ENCODE measurements at regions not wholly inside any gene's neighbourhood (a gene's known extent, or its start where the extent isn't known, plus 50 kb on each side); places are given as distances from the start of the nearest gene placed in this dataset.

- H4K20me1 ChIP-seq (ENCODE audit: low read depth) = no peaks in the 10 kb centered on the region
- H3K9me3 Mint-ChIP-seq = peaks cover 10% of the 10 kb centered on the region
- no peak for DNase-seq (ENCODE audit: low spot score)
- TF ChIP-seq EZH2phosphoT487 (IDR thresholded peaks at IDR 0.05) (no peak), EZH2 (IDR thresholded peaks at IDR 0.05) (no peak)
- TF ChIP-seq, protein P1, sequence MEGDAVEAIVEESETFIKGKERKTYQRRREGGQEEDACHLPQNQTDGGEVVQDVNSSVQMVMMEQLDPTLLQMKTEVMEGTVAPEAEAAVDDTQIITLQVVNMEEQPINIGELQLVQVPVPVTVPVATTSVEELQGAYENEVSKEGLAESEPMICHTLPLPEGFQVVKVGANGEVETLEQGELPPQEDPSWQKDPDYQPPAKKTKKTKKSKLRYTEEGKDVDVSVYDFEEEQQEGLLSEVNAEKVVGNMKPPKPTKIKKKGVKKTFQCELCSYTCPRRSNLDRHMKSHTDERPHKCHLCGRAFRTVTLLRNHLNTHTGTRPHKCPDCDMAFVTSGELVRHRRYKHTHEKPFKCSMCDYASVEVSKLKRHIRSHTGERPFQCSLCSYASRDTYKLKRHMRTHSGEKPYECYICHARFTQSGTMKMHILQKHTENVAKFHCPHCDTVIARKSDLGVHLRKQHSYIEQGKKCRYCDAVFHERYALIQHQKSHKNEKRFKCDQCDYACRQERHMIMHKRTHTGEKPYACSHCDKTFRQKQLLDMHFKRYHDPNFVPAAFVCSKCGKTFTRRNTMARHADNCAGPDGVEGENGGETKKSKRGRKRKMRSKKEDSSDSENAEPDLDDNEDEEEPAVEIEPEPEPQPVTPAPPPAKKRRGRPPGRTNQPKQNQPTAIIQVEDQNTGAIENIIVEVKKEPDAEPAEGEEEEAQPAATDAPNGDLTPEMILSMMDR (IDR thresholded peaks at IDR 0.05) = no peak
- H3F3A ChIP-seq (ENCODE audit: low read depth) = no peaks in the 10 kb centered on the region
- H3K4me1 Mint-ChIP-seq = peaks cover 5% of the 10 kb centered on the region
- H3K4me1 ChIP-seq = peaks cover 4% of the 10 kb centered on the region
- no peaks in the 10 kb centered on the region for H3K36me3 ChIP-seq
- no peak overlapping the region for H3K4me3 ChIP-seq
- H3K4me2 ChIP-seq = no peak overlapping the region
- H3K9me3 ChIP-seq (ENCODE audit: low read depth) = no peaks in the 10 kb centered on the region
- no peak overlapping the region for H2AFZ ChIP-seq (replicated peaks)
- H3K9ac ChIP-seq = no peak overlapping the region
- H3K27ac ChIP-seq = no peak overlapping the region
- H3K27me3 ChIP-seq = no peaks in the 10 kb centered on the region
- peaks cover 2% of the 10 kb centered on the region for H3K36me3 Mint-ChIP-seq
- H3K79me2 ChIP-seq (ENCODE audit: low read depth) = no peaks in the 10 kb centered on the region
- no peak overlapping the region for H3K4me3 Mint-ChIP-seq
- no peaks in the 10 kb centered on the region for H3K27me3 Mint-ChIP-seq (ENCODE audit: insufficient read depth, low read depth)
- no peak overlapping the region for H3K27ac Mint-ChIP-seq
Observed at GRCh38 chr13:91127995-91128394, 219.5 kb upstream of the MIR17HG start.

- H3K27ac ChIP-seq = no peak overlapping the region
- TF ChIP-seq EZH2 (IDR thresholded peaks at IDR 0.05) (no peak), EZH2phosphoT487 (IDR thresholded peaks at IDR 0.05) (no peak)
- TF ChIP-seq, protein P1 (IDR thresholded peaks at IDR 0.05) = no peak
- H2AFZ ChIP-seq (replicated peaks) = no peak overlapping the region
- no peaks in the 10 kb centered on the region for H3K9me3 ChIP-seq (ENCODE audit: low read depth)
- no peak overlapping the region for H3K4me3 ChIP-seq
- no peak overlapping the region for H3K4me2 ChIP-seq
- H3F3A ChIP-seq (ENCODE audit: low read depth) = peaks cover 23% of the 10 kb centered on the region
- H3K4me3 Mint-ChIP-seq = no peak overlapping the region
- no peak for DNase-seq (ENCODE audit: low spot score)
- peaks cover 14% of the 10 kb centered on the region for H3K9me3 Mint-ChIP-seq
- H3K27ac Mint-ChIP-seq = no peak overlapping the region
- no peaks in the 10 kb centered on the region for H4K20me1 ChIP-seq (ENCODE audit: low read depth)
- peaks cover 31% of the 10 kb centered on the region for H3K4me1 ChIP-seq
- H3K36me3 ChIP-seq = no peaks in the 10 kb centered on the region
- no peaks in the 10 kb centered on the region for H3K79me2 ChIP-seq (ENCODE audit: low read depth)
- H3K27me3 ChIP-seq = no peaks in the 10 kb centered on the region
- H3K9ac ChIP-seq = no peak overlapping the region
- H3K27me3 Mint-ChIP-seq (ENCODE audit: insufficient read depth, low read depth) = no peaks in the 10 kb centered on the region
- peaks cover 4% of the 10 kb centered on the region for H3K36me3 Mint-ChIP-seq
- H3K4me1 Mint-ChIP-seq = peaks cover 26% of the 10 kb centered on the region
Observed at GRCh38 chr13:91132381-91132780, 215.1 kb upstream of the MIR17HG start.

DNA sequence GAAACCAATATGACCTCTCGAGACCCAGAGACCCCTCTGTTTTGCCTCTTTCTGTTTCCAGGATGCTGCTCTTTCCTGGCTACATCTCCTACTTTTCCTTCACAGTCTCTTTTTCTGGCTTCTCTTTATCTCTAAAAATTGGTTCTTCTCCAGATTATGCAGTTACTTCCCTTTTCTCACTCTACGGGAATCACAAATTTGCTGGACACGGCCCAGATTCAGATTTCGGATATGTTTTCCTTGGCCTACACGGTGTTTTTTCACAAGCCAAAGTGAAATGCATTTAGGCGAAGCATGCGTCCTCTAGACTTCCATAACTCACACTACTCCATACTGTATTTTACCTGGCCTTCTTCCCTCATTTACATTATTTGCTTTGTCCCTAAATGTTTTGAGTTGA, 214.7 kb upstream of the MIR17HG start:
- Histone ChIP-seq H3K4me2 (no peak overlapping the region), H3K9me3 (ENCODE audit: low read depth) (no peaks in the 10 kb centered on the region), H3K4me1 (peaks cover 35% of the 10 kb centered on the region), H3K36me3 (no peaks in the 10 kb centered on the region), H2AFZ (replicated peaks) (no peak overlapping the region), H3F3A (ENCODE audit: low read depth) (peaks cover 23% of the 10 kb centered on the region), H3K4me3 (no peak overlapping the region), H3K27me3 (no peaks in the 10 kb centered on the region), H3K79me2 (ENCODE audit: low read depth) (no peaks in the 10 kb centered on the region), H3K9ac (no peak overlapping the region), H4K20me1 (ENCODE audit: low read depth) (no peaks in the 10 kb centered on the region), H3K27ac (no peak overlapping the region)
- Mint-ChIP-seq H3K27me3 (ENCODE audit: insufficient read depth, low read depth) (no peaks in the 10 kb centered on the region), H3K36me3 (peaks cover 4% of the 10 kb centered on the region), H3K9me3 (peaks cover 14% of the 10 kb centered on the region), H3K4me3 (no peak overlapping the region), H3K27ac (no peak overlapping the region), H3K4me1 (peaks cover 30% of the 10 kb centered on the region)
- DNase-seq (ENCODE audit: low spot score) = no peak
- TF ChIP-seq EZH2phosphoT487 (IDR thresholded peaks at IDR 0.05) (no peak), EZH2 (IDR thresholded peaks at IDR 0.05) (no peak)
- TF ChIP-seq, protein P1 (IDR thresholded peaks at IDR 0.05) = no peak

Data from neural progenitor cell (in vitro differentiated cells).